A673 (cell line): ENCODE measurements at regions not wholly inside any gene's neighbourhood (a gene's known extent, or its start where the extent isn't known, plus 50 kb on each side); places are given as distances from the start of the nearest gene placed in this dataset.

Source experiments
- CTCF ChIP-seq: fragments of 300-800, 200-600 bp; sonication (generic); conservative IDR thresholded peaks from 2 replicates; pipeline ENCODE4 v1.5.1; 2017; ENCODE audit warnings: low read depth, mild to moderate bottlenecking, antibody characterized with exemption, low read length, moderate library complexity, mixed read lengths
- EZH2 ChIP-seq: fragments of 200-600 bp; sonication (generic); IDR thresholded peaks from 2 replicates; pipeline ENCODE4 v1.6.1; 2017; ENCODE audit warnings: borderline replicate concordance, low read depth, mild to moderate bottlenecking, mixed read lengths, antibody characterized with exemption, low read length; ENCODE audit not compliant: poor library complexity, severe bottlenecking

- TF ChIP-seq CTCF (no peak), EZH2 (no peak)
Measured at GRCh38 chr6:27168586-27169443, 78.7 kb upstream of the PRSS16 start.
